GM12878 (cell line): ENCODE measurements at regions not wholly inside any gene's neighbourhood (a gene's known extent, or its start where the extent isn't known, plus 50 kb on each side); places are given as distances from the start of the nearest gene placed in this dataset.

Source experiments
- ATAC-seq: fragments of 200-7000 bp; cut with Tn5 transposase; 3 replicates; pipeline ENCODE4 v1.9.1; 2020; ENCODE audit warnings: mild to moderate bottlenecking, moderate library complexity
- BruUV-seq: library from RNA; stranded (reverse); fragments of 400-500 nt; replicated peaks from 2 replicates; lab custom pipeline; 2021; lab: Mats Ljungman, UMichigan
- CTCF ChIA-PET: fragments of 300-600 bp; sonication (Branson Sonifier 250); formaldehyde crosslinking; extraction: SDS; loops from one replicate; lab custom pipeline; 2021; ENCODE audit warnings: inconsistent platforms; lab: Yijun Ruan, JAX
- POLR2A ChIA-PET: fragments of 350-600 bp; formaldehyde crosslinking; extraction: SDS; loops from one replicate; lab custom pipeline; 2021; ENCODE audit warnings: inconsistent platforms; lab: Charles Lee
- RAD21 ChIA-PET: fragments of 300-600 bp; sonication (Branson Sonifier 250); formaldehyde crosslinking; loops from one replicate; lab custom pipeline; 2023; ENCODE audit warnings: antibody characterized with exemption; ENCODE audit not compliant: unreplicated experiment; lab: Charles Lee
- SMC1A ChIA-PET: fragments of 300-600 bp; sonication (Branson Sonifier 250); formaldehyde crosslinking; loops from one replicate; lab custom pipeline; 2023; ENCODE audit not compliant: unreplicated experiment, uncharacterized antibody; lab: Charles Lee
- DNase-seq: peaks from one replicate; pipeline ENCODE4 v3.0.0-alpha.2; 2011; ENCODE audit warnings: low read depth, low spot score
- FAIRE-seq: peaks from 3 replicates; lab custom pipeline; 2011; peaks lifted over from hg19 to GRCh38; lab: Jason Lieb, UNC
- H2AFZ ChIP-seq: 2 replicates; pipeline ENCODE4 v1.6.0; 2011; ENCODE audit warnings: low read depth, low read length, control low read depth; ENCODE audit not compliant: control insufficient read depth
- H3K27ac ChIP-seq: 2 replicates; pipeline ENCODE4 v1.5.1; 2011; ENCODE audit warnings: control low read depth; ENCODE audit not compliant: control insufficient read depth, insufficient read depth
- H3K27me3 ChIP-seq, 2 experiments: replicated peaks in 1 of 2; 2 replicates each; pipeline versions ENCODE4 v1.6.0 to v1.6.1; 2011; ENCODE audit warnings: low read length in 1 of 2; ENCODE audit not compliant: control insufficient read depth in 2 of 2, insufficient read depth in 2 of 2
- H3K36me3 ChIP-seq, 2 experiments: 2 replicates each; pipeline ENCODE4 v1.5.1; 2011; ENCODE audit warnings: low read length in 1 of 2; ENCODE audit not compliant: control insufficient read depth in 2 of 2, insufficient read depth in 2 of 2
- H3K4me1 ChIP-seq: 2 replicates; pipeline ENCODE4 v1.6.1; 2011; ENCODE audit warnings: mild to moderate bottlenecking, low read length, moderate library complexity, mixed read lengths; ENCODE audit not compliant: control insufficient read depth, insufficient read depth
- H3K4me2 ChIP-seq: 2 replicates; pipeline ENCODE4 v1.6.0; 2011; ENCODE audit warnings: control low read depth; ENCODE audit not compliant: control insufficient read depth, insufficient read depth
- H3K4me3 ChIP-seq: fragments of 200-600 bp; sonication (generic); 2 replicates; pipeline ENCODE4 v1.5.1; 2016
- H3K79me2 ChIP-seq: 2 replicates; pipeline ENCODE4 v1.6.0; 2011; ENCODE audit warnings: low read length; ENCODE audit not compliant: control insufficient read depth, insufficient read depth
- H3K9ac ChIP-seq: 2 replicates; pipeline ENCODE4 v1.8.0; 2011; ENCODE audit warnings: low read length, control low read depth, mixed read lengths; ENCODE audit not compliant: control insufficient read depth, insufficient read depth
- H3K9me3 ChIP-seq: replicated peaks from 3 replicates; pipeline ENCODE4 v1.5.1; 2011; ENCODE audit warnings: mild to moderate bottlenecking, low read length; ENCODE audit not compliant: control insufficient read depth, insufficient read depth
- H4K20me1 ChIP-seq: 2 replicates; pipeline ENCODE4 v1.6.0; 2011; ENCODE audit not compliant: control insufficient read depth, insufficient read depth
- CHD4 ChIP-seq: fragments of 200-600 bp; sonication (generic); IDR thresholded peaks from 2 replicates; pipeline ENCODE4 v1.6.1; 2016; ENCODE audit warnings: mild to moderate bottlenecking
- CREM ChIP-seq: IDR thresholded peaks from 2 replicates; pipeline ENCODE4 v1.6.1; 2014; ENCODE audit warnings: antibody characterized with exemption, low read depth
- MTA2 ChIP-seq: fragments of 450-650 bp; IDR thresholded peaks from 2 replicates; pipeline ENCODE4 v1.6.1; 2016; ENCODE audit warnings: low read depth, mild to moderate bottlenecking, moderate library complexity
- MYB ChIP-seq: fragments of 150-350 bp; IDR thresholded peaks from 2 replicates; pipeline ENCODE4 v1.6.1; 2014; ENCODE audit warnings: mild to moderate bottlenecking, low read depth, low read length, borderline replicate concordance
- NFYB ChIP-seq: IDR thresholded peaks from 2 replicates; pipeline ENCODE4 v1.6.1; 2011; ENCODE audit warnings: low read depth, mild to moderate bottlenecking, low read length, improper control_type of control experiment, moderate library complexity; ENCODE audit not compliant: insufficient read depth
- POU2F2 ChIP-seq: IDR thresholded peaks from 3 replicates; pipeline ENCODE4 v1.6.1; 2011; ENCODE audit warnings: low read depth, mild to moderate bottlenecking, low read length, borderline replicate concordance
- SRF ChIP-seq, 2 experiments: IDR thresholded peaks; 2 replicates each; pipeline ENCODE4 v1.6.1; 2011; ENCODE audit warnings: low read depth in 2 of 2, low read length in 2 of 2, mild to moderate bottlenecking in 1 of 2, moderate library complexity in 1 of 2
- YY1 ChIP-seq: IDR thresholded peaks from 2 replicates; pipeline ENCODE4 v1.6.1; 2011; ENCODE audit warnings: low read depth, mild to moderate bottlenecking, low read length
- WGBS: methylation state at CpG from one replicate; pipeline ENCODE4 v1.1.6; 2016; ENCODE audit warnings: low lambda C conversion rate; ENCODE audit not compliant: insufficient replicate concordance, insufficient coverage; ENCODE audit errors: missing lambda C conversion rate; 5-methylcytosine and 5-hydroxymethylcytosine counted together
- in situ Hi-C: fragments of 300-500 bp; cut with MboI; formaldehyde crosslinking; loops from 9 replicates; pipeline ENCODE4 v1.14.3; 2018; ENCODE audit warnings: mixed read lengths
- intact Hi-C: fragments of 100-400 bp; cut with micrococcal nuclease; formaldehyde crosslinking; loops from one replicate; pipeline ENCODE4 v1.14.2; 2022; ENCODE audit not compliant: unreplicated experiment
- TF ChIP-seq, protein P1 (sequence below): fragments of 150-350 bp; IDR thresholded peaks from 2 replicates; pipeline ENCODE4 v1.6.1; 2014; ENCODE audit warnings: mild to moderate bottlenecking, low read depth, low read length
- TF ChIP-seq, protein P2 (sequence below): IDR thresholded peaks from 2 replicates; pipeline ENCODE4 v1.6.1; 2011; ENCODE audit warnings: borderline replicate concordance, low read depth, mild to moderate bottlenecking, moderate library complexity, low read length; ENCODE audit not compliant: insufficient read depth, poor library complexity, severe bottlenecking
- TF ChIP-seq, protein P3 (sequence below): IDR thresholded peaks from 2 replicates; pipeline ENCODE4 v1.6.1; 2012; ENCODE audit warnings: low read depth, low read length, improper control_type of control experiment
- TF ChIP-seq, protein P4 (sequence below), 3 experiments: IDR thresholded peaks in 2 of 3; conservative IDR thresholded peaks in 1 of 3; 2 replicates each; pipeline ENCODE4 v1.5.1; 2011; ENCODE audit warnings: low read depth in 3 of 3, low read length in 3 of 3, mild to moderate bottlenecking in 3 of 3, control low read depth in 2 of 3, moderate library complexity in 2 of 3, inconsistent platforms in 1 of 3, mixed read lengths in 1 of 3; ENCODE audit not compliant: control insufficient read depth in 2 of 3, insufficient read depth in 1 of 3; ENCODE audit errors: extremely low read depth in 1 of 3
- TF ChIP-seq, protein P5 (sequence below): IDR thresholded peaks from 2 replicates; pipeline ENCODE4 v1.6.1; 2012; ENCODE audit warnings: improper control_type of control experiment, low read depth, low read length; ENCODE audit not compliant: insufficient replicate concordance

DNA sequence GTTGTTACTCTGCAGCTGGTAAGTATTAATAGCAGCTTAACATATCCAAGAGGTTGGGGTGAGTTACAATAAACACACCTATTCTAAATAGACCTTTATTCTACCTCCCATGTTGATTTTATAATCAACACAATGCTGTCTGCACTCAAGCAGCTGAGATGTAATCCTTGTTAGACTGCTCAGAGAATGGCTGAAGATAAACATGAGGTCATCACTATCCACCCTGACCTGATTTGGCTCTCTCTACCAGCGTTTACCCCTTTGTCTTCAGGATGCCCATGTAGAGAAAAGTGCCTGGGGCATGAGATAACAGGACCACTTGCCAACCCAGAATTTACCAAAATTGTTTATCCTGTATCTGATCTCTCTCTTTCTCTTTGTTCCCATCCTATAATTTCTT is 220.7 kb upstream of the DEFB112 start:
- Histone ChIP-seq H3K4me2 (no peak overlapping the region), H2AFZ (no peak overlapping the region), H3K4me1 (no peaks in the 10 kb centered on the region), H3K36me3 (no peaks in the 10 kb centered on the region), H3K27ac (no peak overlapping the region), H3K9me3 (no peaks in the 10 kb centered on the region), H4K20me1 (no peaks in the 10 kb centered on the region), H3K27me3 (no peaks in the 10 kb centered on the region), H3K4me3 (no peak overlapping the region), H3K9ac (no peak overlapping the region), H3K79me2 (no peaks in the 10 kb centered on the region)
- intact Hi-C loops (no loop called here), in situ Hi-C loops (no loop called here)
- no TSS peak for BruUV-seq
- ChIA-PET POLR2A (no interaction called here), RAD21 (no interaction called here), CTCF (no interaction called here), SMC1A (interaction anchor here (0.9 kb wide), 1 partner anchor 13 kb away, joined by 3 read pairs; no protein-coding TSS in a partner anchor)
- no peak for FAIRE-seq
- DNase-seq = no peak
- no peak for ATAC-seq
- 0% methylated on average over 1 of the region's 1 CpG for WGBS
- TF ChIP-seq, protein P1, sequence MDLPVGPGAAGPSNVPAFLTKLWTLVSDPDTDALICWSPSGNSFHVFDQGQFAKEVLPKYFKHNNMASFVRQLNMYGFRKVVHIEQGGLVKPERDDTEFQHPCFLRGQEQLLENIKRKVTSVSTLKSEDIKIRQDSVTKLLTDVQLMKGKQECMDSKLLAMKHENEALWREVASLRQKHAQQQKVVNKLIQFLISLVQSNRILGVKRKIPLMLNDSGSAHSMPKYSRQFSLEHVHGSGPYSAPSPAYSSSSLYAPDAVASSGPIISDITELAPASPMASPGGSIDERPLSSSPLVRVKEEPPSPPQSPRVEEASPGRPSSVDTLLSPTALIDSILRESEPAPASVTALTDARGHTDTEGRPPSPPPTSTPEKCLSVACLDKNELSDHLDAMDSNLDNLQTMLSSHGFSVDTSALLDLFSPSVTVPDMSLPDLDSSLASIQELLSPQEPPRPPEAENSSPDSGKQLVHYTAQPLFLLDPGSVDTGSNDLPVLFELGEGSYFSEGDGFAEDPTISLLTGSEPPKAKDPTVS = no peak
- TF ChIP-seq NFYB (no peak), SRF (IDR thresholded peaks at IDR 0.05; ENCODE audit: low read depth in 2 of 2, low read length in 2 of 2) (no peak), POU2F2 (no peak), MYB (no peak), CREM (no peak), YY1 (no peak), MTA2 (no peak), CHD4 (no peak)
- TF ChIP-seq, protein P2, sequence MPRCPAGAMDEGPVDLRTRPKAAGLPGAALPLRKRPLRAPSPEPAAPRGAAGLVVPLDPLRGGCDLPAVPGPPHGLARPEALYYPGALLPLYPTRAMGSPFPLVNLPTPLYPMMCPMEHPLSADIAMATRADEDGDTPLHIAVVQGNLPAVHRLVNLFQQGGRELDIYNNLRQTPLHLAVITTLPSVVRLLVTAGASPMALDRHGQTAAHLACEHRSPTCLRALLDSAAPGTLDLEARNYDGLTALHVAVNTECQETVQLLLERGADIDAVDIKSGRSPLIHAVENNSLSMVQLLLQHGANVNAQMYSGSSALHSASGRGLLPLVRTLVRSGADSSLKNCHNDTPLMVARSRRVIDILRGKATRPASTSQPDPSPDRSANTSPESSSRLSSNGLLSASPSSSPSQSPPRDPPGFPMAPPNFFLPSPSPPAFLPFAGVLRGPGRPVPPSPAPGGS = no peak
- TF ChIP-seq, protein P3, sequence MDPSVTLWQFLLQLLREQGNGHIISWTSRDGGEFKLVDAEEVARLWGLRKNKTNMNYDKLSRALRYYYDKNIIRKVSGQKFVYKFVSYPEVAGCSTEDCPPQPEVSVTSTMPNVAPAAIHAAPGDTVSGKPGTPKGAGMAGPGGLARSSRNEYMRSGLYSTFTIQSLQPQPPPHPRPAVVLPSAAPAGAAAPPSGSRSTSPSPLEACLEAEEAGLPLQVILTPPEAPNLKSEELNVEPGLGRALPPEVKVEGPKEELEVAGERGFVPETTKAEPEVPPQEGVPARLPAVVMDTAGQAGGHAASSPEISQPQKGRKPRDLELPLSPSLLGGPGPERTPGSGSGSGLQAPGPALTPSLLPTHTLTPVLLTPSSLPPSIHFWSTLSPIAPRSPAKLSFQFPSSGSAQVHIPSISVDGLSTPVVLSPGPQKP = no peak
- TF ChIP-seq, protein P4, sequence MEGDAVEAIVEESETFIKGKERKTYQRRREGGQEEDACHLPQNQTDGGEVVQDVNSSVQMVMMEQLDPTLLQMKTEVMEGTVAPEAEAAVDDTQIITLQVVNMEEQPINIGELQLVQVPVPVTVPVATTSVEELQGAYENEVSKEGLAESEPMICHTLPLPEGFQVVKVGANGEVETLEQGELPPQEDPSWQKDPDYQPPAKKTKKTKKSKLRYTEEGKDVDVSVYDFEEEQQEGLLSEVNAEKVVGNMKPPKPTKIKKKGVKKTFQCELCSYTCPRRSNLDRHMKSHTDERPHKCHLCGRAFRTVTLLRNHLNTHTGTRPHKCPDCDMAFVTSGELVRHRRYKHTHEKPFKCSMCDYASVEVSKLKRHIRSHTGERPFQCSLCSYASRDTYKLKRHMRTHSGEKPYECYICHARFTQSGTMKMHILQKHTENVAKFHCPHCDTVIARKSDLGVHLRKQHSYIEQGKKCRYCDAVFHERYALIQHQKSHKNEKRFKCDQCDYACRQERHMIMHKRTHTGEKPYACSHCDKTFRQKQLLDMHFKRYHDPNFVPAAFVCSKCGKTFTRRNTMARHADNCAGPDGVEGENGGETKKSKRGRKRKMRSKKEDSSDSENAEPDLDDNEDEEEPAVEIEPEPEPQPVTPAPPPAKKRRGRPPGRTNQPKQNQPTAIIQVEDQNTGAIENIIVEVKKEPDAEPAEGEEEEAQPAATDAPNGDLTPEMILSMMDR (IDR thresholded peaks at IDR 0.05 in 2 of 3, conservative IDR thresholded peaks at IDR 0.05 in 1 of 3; ENCODE audit: control insufficient read depth in 2 of 3, extremely low read depth in 1 of 3, insufficient read depth in 1 of 3, low read depth in 3 of 3, low read length in 3 of 3) = no peak
- TF ChIP-seq, protein P5, sequence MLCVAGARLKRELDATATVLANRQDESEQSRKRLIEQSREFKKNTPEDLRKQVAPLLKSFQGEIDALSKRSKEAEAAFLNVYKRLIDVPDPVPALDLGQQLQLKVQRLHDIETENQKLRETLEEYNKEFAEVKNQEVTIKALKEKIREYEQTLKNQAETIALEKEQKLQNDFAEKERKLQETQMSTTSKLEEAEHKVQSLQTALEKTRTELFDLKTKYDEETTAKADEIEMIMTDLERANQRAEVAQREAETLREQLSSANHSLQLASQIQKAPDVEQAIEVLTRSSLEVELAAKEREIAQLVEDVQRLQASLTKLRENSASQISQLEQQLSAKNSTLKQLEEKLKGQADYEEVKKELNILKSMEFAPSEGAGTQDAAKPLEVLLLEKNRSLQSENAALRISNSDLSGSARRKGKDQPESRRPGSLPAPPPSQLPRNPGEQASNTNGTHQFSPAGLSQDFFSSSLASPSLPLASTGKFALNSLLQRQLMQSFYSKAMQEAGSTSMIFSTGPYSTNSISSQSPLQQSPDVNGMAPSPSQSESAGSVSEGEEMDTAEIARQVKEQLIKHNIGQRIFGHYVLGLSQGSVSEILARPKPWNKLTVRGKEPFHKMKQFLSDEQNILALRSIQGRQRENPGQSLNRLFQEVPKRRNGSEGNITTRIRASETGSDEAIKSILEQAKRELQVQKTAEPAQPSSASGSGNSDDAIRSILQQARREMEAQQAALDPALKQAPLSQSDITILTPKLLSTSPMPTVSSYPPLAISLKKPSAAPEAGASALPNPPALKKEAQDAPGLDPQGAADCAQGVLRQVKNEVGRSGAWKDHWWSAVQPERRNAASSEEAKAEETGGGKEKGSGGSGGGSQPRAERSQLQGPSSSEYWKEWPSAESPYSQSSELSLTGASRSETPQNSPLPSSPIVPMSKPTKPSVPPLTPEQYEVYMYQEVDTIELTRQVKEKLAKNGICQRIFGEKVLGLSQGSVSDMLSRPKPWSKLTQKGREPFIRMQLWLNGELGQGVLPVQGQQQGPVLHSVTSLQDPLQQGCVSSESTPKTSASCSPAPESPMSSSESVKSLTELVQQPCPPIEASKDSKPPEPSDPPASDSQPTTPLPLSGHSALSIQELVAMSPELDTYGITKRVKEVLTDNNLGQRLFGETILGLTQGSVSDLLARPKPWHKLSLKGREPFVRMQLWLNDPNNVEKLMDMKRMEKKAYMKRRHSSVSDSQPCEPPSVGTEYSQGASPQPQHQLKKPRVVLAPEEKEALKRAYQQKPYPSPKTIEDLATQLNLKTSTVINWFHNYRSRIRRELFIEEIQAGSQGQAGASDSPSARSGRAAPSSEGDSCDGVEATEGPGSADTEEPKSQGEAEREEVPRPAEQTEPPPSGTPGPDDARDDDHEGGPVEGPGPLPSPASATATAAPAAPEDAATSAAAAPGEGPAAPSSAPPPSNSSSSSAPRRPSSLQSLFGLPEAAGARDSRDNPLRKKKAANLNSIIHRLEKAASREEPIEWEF = no peak
